SU-DHL-6 (cell line): ENCODE measurements at regions not wholly inside any gene's neighbourhood (a gene's known extent, or its start where the extent isn't known, plus 50 kb on each side); places are given as distances from the start of the nearest gene placed in this dataset.

ENCODE experiments used
- CTCF ChIP-seq: fragments of 200-600 bp; sonication (generic); IDR thresholded peaks from one replicate; pipeline ENCODE4 v1.5.1; 2017; ENCODE audit warnings: antibody characterized with exemption, mild to moderate bottlenecking, low read length, moderate library complexity; ENCODE audit not compliant: insufficient read depth, poor library complexity, severe bottlenecking
- EZH2phosphoT487 ChIP-seq: fragments of 200-600 bp; sonication (generic), shearing (Covaris generic); conservative IDR thresholded peaks from 2 replicates; pipeline ENCODE4 v1.6.1; 2018; ENCODE audit warnings: mild to moderate bottlenecking, antibody characterized with exemption, low read length, moderate library complexity, mixed read lengths

GRCh38 chr18:70600225-70600925 is 311.5 kb downstream of the SOCS6 start:
- TF ChIP-seq CTCF (no peak), EZH2phosphoT487 (no peak)
